ENCODE measurements at regions not wholly inside any gene's neighbourhood (a gene's known extent, or its start where the extent isn't known, plus 50 kb on each side); places are given as distances from the start of the nearest gene placed in this dataset.

GRCh38 chr10:36209480-36209879, 567.4 kb upstream of the FZD8 start:
- TF ChIP-seq EZH2 (IDR thresholded peaks at IDR 0.05; ENCODE audit: low read depth) (no peak), CTCF (conservative IDR thresholded peaks at IDR 0.05) (no peak)
